Heart left ventricle (tissue), 16 donors: ENCODE measurements at regions not wholly inside any gene's neighbourhood (a gene's known extent, or its start where the extent isn't known, plus 50 kb on each side); places are given as distances from the start of the nearest gene placed in this dataset.

Source experiments
- ATAC-seq, 4 donors: fragments of 200-7000 bp; cut with Tn5 transposase; one replicate each; pipeline ENCODE4 v1.9.1; 2020 to 2022; ENCODE audit warnings: moderate library complexity in 4 of 4, mild to moderate bottlenecking in 3 of 4, moderate number of reproducible peaks in 1 of 4
- DNase-seq, 5 donors: peaks; one replicate each; pipeline ENCODE4 v3.0.0-alpha.2; 2020
- H3K27ac ChIP-seq, 12 donors: fragments of 200-600 bp; sonication (generic) in 4 of 12; one replicate each; pipeline versions ENCODE4 v1.5.0 to v1.8.0; 2016 to 2022; ENCODE audit warnings: mild to moderate bottlenecking in 2 of 12
- H3K27me3 ChIP-seq, 9 donors: fragments of 200-600 bp; sonication (generic) in 2 of 9; one replicate each; pipeline versions ENCODE4 v1.5.1 to v1.8.0; 2016 to 2022; ENCODE audit warnings: mild to moderate bottlenecking in 3 of 9
- H3K36me3 ChIP-seq, 9 donors: fragments of 200-600 bp; sonication (generic) in 2 of 9; one replicate each; pipeline versions ENCODE4 v1.5.0 to v1.8.0; 2018 to 2022; ENCODE audit warnings: mild to moderate bottlenecking in 2 of 9
- H3K4me1 ChIP-seq, 12 donors: fragments of 200-600 bp; sonication (generic) in 4 of 12; one replicate each; pipeline versions ENCODE4 v1.5.0 to v1.8.0; 2016 to 2022; ENCODE audit warnings: mild to moderate bottlenecking in 3 of 12
- H3K4me3 ChIP-seq, 12 donors: fragments of 200-600 bp; sonication (generic) in 4 of 12; one replicate each; pipeline versions ENCODE4 v1.5.0 to v1.8.0; 2017 to 2022; ENCODE audit warnings: mild to moderate bottlenecking in 9 of 12, moderate library complexity in 4 of 12
- H3K9me3 ChIP-seq, 12 donors: fragments of 200-600 bp; sonication (generic) in 4 of 12; one replicate each; pipeline versions ENCODE4 v1.5.0 to v1.8.0; 2016 to 2022; ENCODE audit warnings: mild to moderate bottlenecking in 1 of 12
- CTCF ChIP-seq, 12 donors: fragments of 200-600 bp; sonication (generic) in 4 of 12; IDR thresholded peaks; one replicate each; pipeline versions ENCODE4 v1.5.0 to v1.8.0; 2018 to 2022; ENCODE audit warnings: antibody characterized with exemption in 12 of 12, mild to moderate bottlenecking in 5 of 12
- POLR2A ChIP-seq, 2 donors: fragments of 450-650 bp; IDR thresholded peaks; one replicate each; pipeline ENCODE4 v1.6.1; 2017; ENCODE audit warnings: antibody characterized with exemption in 2 of 2, mild to moderate bottlenecking in 2 of 2, moderate library complexity in 2 of 2
- WGBS, 4 donors: extraction: QIAGEN DNeasy Blood & Tissue Kit in 2 of 4; methylation state at CpG; one replicate each; pipeline versions ENCODE4 v1.1.5 to v1.1.7; 2013 to 2018; 5-methylcytosine and 5-hydroxymethylcytosine counted together
- intact Hi-C, 10 donors: fragments of 100-400 bp; cut with DNase I; formaldehyde crosslinking; loops; one replicate each; pipeline versions ENCODE4 v1.11.1 to v1.14.2; 2022
- donor health status: ischemic (EF 13 %, LVEDD 7.1; RV severe dilation, severe dysfunction).
- donor health status: healthy with polysubstance abuse.
- donor health status: DM: no; HTN: yes; CAD: no.
- donor health status: DM: no; HTN: no; CAD: no.
- donor health status: ischemic (EF 25% LVEDD 6.9; RV normal size, moderate dysfunction).
- donor health status: ischemic (EF 25% LVEDD 5.7; RV mildly dilated, moderate dysfunction).
- donor health status: healthy.
- donor health status: DM: yes; HTN: yes; CAD: no.
- donor health status: ischemic (EF 35%, LVEDD 5.7; RV mildly dilated, moderate dysfunction).
- donor health status: nonischemic (EF 11% LVEDD 7.7; RV severe dilation, severe dysfunction).
- donor health status: DM: yes; HTN: yes; CAD: no.
- donor health status: PGD.
- donor health status: ischemic (EF 29% LVEDD 5.4; RV normal size, mild dysfunction).
- donor health status: nonischemic (EF 23%, LVEDD 6.1; RV moderate dilation, normal function).

- ATAC-seq (peak in 2 of 4 donors; percentile 49 to 58), DNase-seq (no peak)
- 34 to 57% (median 41%) methylated on average over 2 of the region's 2 CpGs for WGBS, 4 donors
- H3K4me1 ChIP-seq, result peaks cover 0 to 38% (median 4%) of the 10 kb centered on the region in 12 donors
- H3K9me3 ChIP-seq, result no peaks in the 10 kb centered on the region
- peak overlapping the region in 8 of 12 donors; percentile 5 to 72 (median 54) for H3K27ac ChIP-seq
- no peaks in the 10 kb centered on the region for H3K27me3 ChIP-seq
- intact Hi-C loops, result no loop called here
- TF ChIP-seq POLR2A (IDR thresholded peaks at IDR 0.05), result no peak
- no peak for TF ChIP-seq CTCF (IDR thresholded peaks at IDR 0.05)
- no peaks in the 10 kb centered on the region for H3K36me3 ChIP-seq
- no peak overlapping the region for H3K4me3 ChIP-seq
These were observed 167.4 kb downstream of the TMTC3 start for GRCh38 chr12:88309546-88309945.

GRCh38 chr12:88310069-88310468, 168.0 kb downstream of the TMTC3 start:
- intact Hi-C loops, result no loop called here
- H3K4me3 ChIP-seq, result no peak overlapping the region
- TF ChIP-seq CTCF (IDR thresholded peaks at IDR 0.05), result no peak
- TF ChIP-seq POLR2A (IDR thresholded peaks at IDR 0.05), result no peak
- H3K36me3 ChIP-seq, result no peaks in the 10 kb centered on the region
- ATAC-seq (peak in 3 of 4 donors; percentile 58 to 85 (median 64)), DNase-seq (peak in 4 of 5 donors; percentile 20 to 38 (median 30))
- 35 to 55% (median 45%) methylated on average over 1 of the region's 1 CpG for WGBS, 4 donors
- peaks cover 0 to 38% (median 4%) of the 10 kb centered on the region in 12 donors for H3K4me1 ChIP-seq
- peak overlapping the region in 9 of 12 donors; percentile 5 to 72 (median 51) for H3K27ac ChIP-seq
- no peaks in the 10 kb centered on the region for H3K9me3 ChIP-seq
- no peaks in the 10 kb centered on the region for H3K27me3 ChIP-seq

- Histone ChIP-seq H3K9me3 (no peaks in the 10 kb centered on the region), H3K4me3 (no peak overlapping the region), H3K27ac (peak overlapping the region in 9 of 12 donors; percentile 5 to 72 (median 46)), H3K36me3 (no peaks in the 10 kb centered on the region), H3K4me1 (peaks cover 0 to 33% (median 4%) of the 10 kb centered on the region in 12 donors), H3K27me3 (no peaks in the 10 kb centered on the region)
- peak in 3 of 4 donors; percentile 16 to 47 (median 46) for ATAC-seq
- peak in 2 of 5 donors; percentile 16 to 42 for DNase-seq
- no peak for TF ChIP-seq POLR2A (IDR thresholded peaks at IDR 0.05)
- TF ChIP-seq CTCF (IDR thresholded peaks at IDR 0.05), result no peak
- 69 to 85% (median 82%) methylated on average over 5 to 6 of the region's 6 CpGs for WGBS, 4 donors
- intact Hi-C loops, result no loop called here
These were observed 168.6 kb downstream of the TMTC3 start for GRCh38 chr12:88310666-88311065.

GRCh38 chr12:88313554-88313953, 171.4 kb downstream of the TMTC3 start:
- Histone ChIP-seq H3K27me3 (no peaks in the 10 kb centered on the region), H3K27ac (no peak overlapping the region), H3K36me3 (no peaks in the 10 kb centered on the region), H3K9me3 (no peaks in the 10 kb centered on the region), H3K4me1 (peaks cover 0 to 20% (median 2%) of the 10 kb centered on the region in 12 donors), H3K4me3 (no peak overlapping the region)
- no peak for ATAC-seq
- TF ChIP-seq POLR2A (IDR thresholded peaks at IDR 0.05) (no peak), CTCF (IDR thresholded peaks at IDR 0.05) (no peak)
- intact Hi-C loops, result no loop called here
- 82 to 93% (median 85%) methylated on average over 1 of the region's 1 CpG for WGBS, 4 donors
- DNase-seq, result no peak
